Trophoblast cell (in vitro differentiated cells and primary cell): ENCODE measurements at regions not wholly inside any gene's neighbourhood (a gene's known extent, or its start where the extent isn't known, plus 50 kb on each side); places are given as distances from the start of the nearest gene placed in this dataset.

Experiments
- DNase-seq, 2 donors: peaks; one replicate each; pipeline ENCODE4 v3.0.0-alpha.2; 2016
- H2AFZ ChIP-seq: 2 replicates; pipeline ENCODE4 v1.6.1; 2013; ENCODE audit warnings: low read length, moderate library complexity, mild to moderate bottlenecking; ENCODE audit not compliant: insufficient read depth, poor library complexity
- H2AK5ac ChIP-seq: 2 replicates; pipeline ENCODE4 v1.6.1; 2013; ENCODE audit warnings: mild to moderate bottlenecking, low read length
- H2BK120ac ChIP-seq: 2 replicates; pipeline ENCODE4 v1.6.1; 2013; ENCODE audit warnings: low read length, mild to moderate bottlenecking, moderate library complexity; ENCODE audit not compliant: insufficient read depth, poor library complexity
- H2BK12ac ChIP-seq: 2 replicates; pipeline ENCODE4 v1.6.1; 2013; ENCODE audit warnings: mild to moderate bottlenecking, low read length, moderate library complexity
- H2BK5ac ChIP-seq: 2 replicates; pipeline ENCODE4 v1.6.1; 2013; ENCODE audit warnings: low read length, low read depth, moderate library complexity, mild to moderate bottlenecking; ENCODE audit not compliant: poor library complexity
- H3K14ac ChIP-seq: 2 replicates; pipeline ENCODE4 v1.6.1; 2013; ENCODE audit warnings: mild to moderate bottlenecking, low read length
- H3K18ac ChIP-seq: 2 replicates; pipeline ENCODE4 v1.6.1; 2013; ENCODE audit warnings: mild to moderate bottlenecking, low read length
- H3K23ac ChIP-seq: 2 replicates; pipeline ENCODE4 v1.6.1; 2013; ENCODE audit warnings: low read length
- H3K27ac ChIP-seq: 2 replicates; pipeline ENCODE4 v1.5.1; 2013; ENCODE audit warnings: low read depth, mild to moderate bottlenecking, inconsistent platforms, low read length, moderate library complexity
- H3K27me3 ChIP-seq: 2 replicates; pipeline ENCODE4 v1.6.1; 2013; ENCODE audit warnings: inconsistent platforms, mild to moderate bottlenecking, low read length, moderate library complexity; ENCODE audit not compliant: insufficient read depth
- H3K36me3 ChIP-seq, 2 experiments: 1 replicate in 1 of 2; 2 replicates in 1 of 2; pipeline ENCODE4 v1.6.1; 2013; ENCODE audit warnings: low read length in 2 of 2, mild to moderate bottlenecking in 2 of 2, moderate library complexity in 1 of 2; ENCODE audit not compliant: insufficient read depth in 2 of 2, control insufficient read depth in 1 of 2
- H3K4ac ChIP-seq: 2 replicates; pipeline ENCODE4 v1.6.1; 2013; ENCODE audit warnings: low read depth, mild to moderate bottlenecking, low read length, moderate library complexity
- H3K4me1 ChIP-seq, 2 experiments: 1 replicate in 1 of 2; 2 replicates in 1 of 2; pipeline ENCODE4 v1.6.1; 2013; ENCODE audit warnings: low read length in 2 of 2, mild to moderate bottlenecking in 2 of 2, moderate library complexity in 1 of 2; ENCODE audit not compliant: insufficient read depth in 2 of 2, control insufficient read depth in 1 of 2
- H3K4me2 ChIP-seq: 2 replicates; pipeline ENCODE4 v1.6.1; 2013; ENCODE audit warnings: inconsistent platforms, mild to moderate bottlenecking, low read length, moderate library complexity
- H3K4me3 ChIP-seq: 2 replicates; pipeline ENCODE4 v1.5.1; 2013; ENCODE audit warnings: mild to moderate bottlenecking, low read depth, low read length, inconsistent platforms
- H3K79me1 ChIP-seq: one replicate; pipeline ENCODE4 v1.6.1; 2013; ENCODE audit warnings: low read length
- H3K79me2 ChIP-seq: 2 replicates; pipeline ENCODE4 v1.6.1; 2013; ENCODE audit warnings: low read length, mild to moderate bottlenecking; ENCODE audit not compliant: control insufficient read depth, insufficient read depth, poor library complexity
- H3K9ac ChIP-seq: 2 replicates; pipeline ENCODE4 v1.6.1; 2013; ENCODE audit warnings: mild to moderate bottlenecking, low read length
- H3K9me3 ChIP-seq: 2 replicates; pipeline ENCODE4 v1.6.1; 2013; ENCODE audit warnings: low read depth, mild to moderate bottlenecking, control low read depth, inconsistent platforms, low read length; ENCODE audit not compliant: insufficient read depth
- H4K12ac ChIP-seq: 2 replicates; pipeline ENCODE4 v1.6.1; 2013; ENCODE audit warnings: low read depth, mild to moderate bottlenecking, low read length, moderate library complexity
- H4K8ac ChIP-seq: 2 replicates; pipeline ENCODE4 v1.6.1; 2013; ENCODE audit warnings: low read depth, mild to moderate bottlenecking, low read length, moderate library complexity
- H4K91ac ChIP-seq: one replicate; pipeline ENCODE4 v1.6.1; 2013; ENCODE audit warnings: low read depth, mild to moderate bottlenecking, low read length, moderate library complexity
- WGBS: extraction: QIAGEN DNeasy Blood & Tissue Kit; methylation state at CpG from one replicate; pipeline ENCODE4 v1.1.7; 2013; ENCODE audit warnings: missing lambda C conversion rate; ENCODE audit not compliant: insufficient read length, insufficient coverage; ENCODE audit errors: extremely low coverage; 5-methylcytosine and 5-hydroxymethylcytosine counted together

GRCh38 chr16:63744077-63744874 is 1377.6 kb downstream of the CDH11 start:
- H3K27ac ChIP-seq: no peak overlapping the region
- no CpG with 5 or more reads among the region's 13 CpGs for WGBS
- H2BK5ac ChIP-seq: no peak overlapping the region
- H3K4me3 ChIP-seq: no peak overlapping the region
- DNase-seq: no peak
- H2BK12ac ChIP-seq: no peak overlapping the region
- no peak overlapping the region for H2AK5ac ChIP-seq
- no peak overlapping the region for H3K4me2 ChIP-seq
- H4K91ac ChIP-seq: no peak overlapping the region
- H3K27me3 ChIP-seq: no peaks in the 10 kb centered on the region
- H3K36me3 ChIP-seq: no peaks in the 10 kb centered on the region
- no peak overlapping the region for H4K12ac ChIP-seq
- no peak overlapping the region for H3K14ac ChIP-seq
- H3K79me1 ChIP-seq: no peaks in the 10 kb centered on the region
- H4K8ac ChIP-seq: no peak overlapping the region
- H3K18ac ChIP-seq: no peak overlapping the region
- H3K4me1 ChIP-seq: no peaks in the 10 kb centered on the region
- H2AFZ ChIP-seq: no peak overlapping the region
- no peak overlapping the region for H3K4ac ChIP-seq
- H3K9me3 ChIP-seq: peaks cover 2% of the 10 kb centered on the region
- no peak overlapping the region for H3K9ac ChIP-seq
- no peaks in the 10 kb centered on the region for H3K79me2 ChIP-seq
- H3K23ac ChIP-seq: no peak overlapping the region
- H2BK120ac ChIP-seq: no peak overlapping the region

- Histone ChIP-seq H3K27me3 (no peaks in the 10 kb centered on the region), H3K9me3 (peaks cover 2% of the 10 kb centered on the region), H2BK5ac (no peak overlapping the region), H3K4me1 (no peaks in the 10 kb centered on the region), H4K91ac (no peak overlapping the region), H2AFZ (no peak overlapping the region), H2AK5ac (no peak overlapping the region), H3K4me2 (no peak overlapping the region), H3K79me1 (no peaks in the 10 kb centered on the region), H3K36me3 (no peaks in the 10 kb centered on the region), H3K18ac (no peak overlapping the region), H2BK12ac (no peak overlapping the region), H4K8ac (no peak overlapping the region), H3K27ac (no peak overlapping the region), H4K12ac (no peak overlapping the region), H2BK120ac (no peak overlapping the region), H3K4ac (no peak overlapping the region), H3K79me2 (no peaks in the 10 kb centered on the region), H3K4me3 (no peak overlapping the region), H3K9ac (no peak overlapping the region), H3K23ac (no peak overlapping the region), H3K14ac (no peak overlapping the region)
- DNase-seq: no peak
Measured at GRCh38 chr16:63742150-63742549, 1379.7 kb downstream of the CDH11 start.

GRCh38 chr16:63737633-63738032 is 1384.2 kb downstream of the CDH11 start:
- Histone ChIP-seq H3K23ac (no peak overlapping the region), H3K79me1 (no peaks in the 10 kb centered on the region), H4K8ac (no peak overlapping the region), H3K27ac (no peak overlapping the region), H3K14ac (no peak overlapping the region), H3K9me3 (no peaks in the 10 kb centered on the region), H3K18ac (no peak overlapping the region), H3K79me2 (no peaks in the 10 kb centered on the region), H3K4me3 (no peak overlapping the region), H2BK12ac (no peak overlapping the region), H4K12ac (no peak overlapping the region), H3K36me3 (no peaks in the 10 kb centered on the region), H3K4ac (no peak overlapping the region), H3K4me2 (no peak overlapping the region), H3K4me1 (no peaks in the 10 kb centered on the region), H2BK120ac (no peak overlapping the region), H3K27me3 (no peaks in the 10 kb centered on the region), H3K9ac (no peak overlapping the region), H2AK5ac (no peak overlapping the region), H4K91ac (no peak overlapping the region), H2BK5ac (no peak overlapping the region), H2AFZ (no peak overlapping the region)
- no peak for DNase-seq

GRCh38 chr16:63735456-63735855 is 1386.4 kb downstream of the CDH11 start:
- Histone ChIP-seq H2AK5ac (no peak overlapping the region), H3K18ac (no peak overlapping the region), H2BK5ac (no peak overlapping the region), H3K23ac (no peak overlapping the region), H2BK12ac (no peak overlapping the region), H4K8ac (no peak overlapping the region), H2BK120ac (no peak overlapping the region), H3K14ac (no peak overlapping the region), H3K4me1 (no peaks in the 10 kb centered on the region), H3K9ac (no peak overlapping the region), H3K4ac (no peak overlapping the region), H3K4me3 (no peak overlapping the region), H3K9me3 (no peaks in the 10 kb centered on the region), H2AFZ (no peak overlapping the region), H3K36me3 (no peaks in the 10 kb centered on the region), H3K79me1 (no peaks in the 10 kb centered on the region), H4K12ac (no peak overlapping the region), H3K79me2 (no peaks in the 10 kb centered on the region), H4K91ac (no peak overlapping the region), H3K4me2 (no peak overlapping the region), H3K27me3 (no peaks in the 10 kb centered on the region), H3K27ac (no peak overlapping the region)
- no CpG with 5 or more reads among the region's 1 CpG for WGBS
- DNase-seq: no peak
